Thoracic aorta (tissue), 2 donors: ENCODE measurements at regions not wholly inside any gene's neighbourhood (a gene's known extent, or its start where the extent isn't known, plus 50 kb on each side); places are given as distances from the start of the nearest gene placed in this dataset.

ENCODE experiments used
- ATAC-seq: fragments of 150-250 bp; one replicate; pipeline ENCODE4 v1.8.0; 2017; ENCODE audit warnings: low read depth; ENCODE audit not compliant: insufficient number of reproducible peaks, low FRiP score
- DNase-seq: peaks from one replicate; pipeline ENCODE4 v3.0.0-alpha.2; 2020; ENCODE audit warnings: low spot score
- H3K27ac ChIP-seq, 2 donors: fragments of 200-600 bp; sonication (generic); 1 replicate in 1 of 2; 2 replicates in 1 of 2; pipeline ENCODE4 v1.5.1; 2016; ENCODE audit warnings: mild to moderate bottlenecking in 2 of 2, moderate library complexity in 2 of 2
- H3K27me3 ChIP-seq: fragments of 200-600 bp; sonication (generic); replicated peaks from 2 replicates; pipeline ENCODE4 v1.6.0; 2016; ENCODE audit warnings: mild to moderate bottlenecking; ENCODE audit not compliant: insufficient read depth
- H3K36me3 ChIP-seq: fragments of 200-600 bp; sonication (generic); one replicate; pipeline ENCODE4 v1.5.1; 2016
- H3K4me1 ChIP-seq, 2 donors: fragments of 200-600 bp; sonication (generic); 1 replicate in 1 of 2; 2 replicates in 1 of 2; pipeline versions ENCODE4 v1.5.1 to v1.6.0; 2016; ENCODE audit warnings: low read depth in 2 of 2, mild to moderate bottlenecking in 1 of 2; ENCODE audit not compliant: control insufficient read depth in 1 of 2
- H3K4me3 ChIP-seq: fragments of 200-600 bp; sonication (generic); 2 replicates; pipeline ENCODE4 v1.5.1; 2016; ENCODE audit warnings: mild to moderate bottlenecking
- H3K9me3 ChIP-seq: fragments of 200-600 bp; sonication (generic); 2 replicates; pipeline ENCODE4 v1.5.1; 2016
- CTCF ChIP-seq: fragments of 200-600 bp; sonication (generic); IDR thresholded peaks from one replicate; pipeline ENCODE4 v1.5.1; 2019; ENCODE audit warnings: antibody characterized with exemption

GRCh38 chr5:152560512-152561137 is 155.5 kb upstream of the NMUR2 start:
- H3K36me3 ChIP-seq = no peaks in the 10 kb centered on the region
- DNase-seq (no peak), ATAC-seq (no peak)
- H3K9me3 ChIP-seq = no peaks in the 10 kb centered on the region
- no peak overlapping the region for H3K27ac ChIP-seq
- TF ChIP-seq CTCF = peak; percentile 83
- H3K4me1 ChIP-seq = peaks cover 13 to 31% of the 10 kb centered on the region in 2 donors
- no peak overlapping the region for H3K4me3 ChIP-seq
- no peaks in the 10 kb centered on the region for H3K27me3 ChIP-seq

DNA sequence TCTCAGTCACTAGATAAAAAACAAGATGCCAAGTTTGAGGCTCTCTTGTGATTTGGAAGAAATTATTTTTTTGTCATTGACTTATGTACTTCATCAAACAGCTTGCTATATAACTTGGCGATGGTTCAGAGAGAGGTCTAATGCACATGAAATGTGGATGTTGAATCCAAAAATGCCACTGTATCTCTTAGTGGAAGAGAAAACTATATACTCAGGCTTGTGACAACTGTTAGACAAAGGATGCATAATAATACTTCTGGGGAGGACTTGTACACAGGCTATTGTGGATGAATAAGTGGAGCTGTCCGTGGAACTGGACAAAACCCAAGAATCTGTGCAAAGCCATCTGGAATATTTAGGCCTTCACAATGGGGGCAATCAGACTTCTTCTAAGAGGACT is 162.9 kb upstream of the NMUR2 start:
- ATAC-seq = no peak

GRCh38 chr5:152572812-152573211 is 167.7 kb upstream of the NMUR2 start:
- Histone ChIP-seq H3K9me3 (no peaks in the 10 kb centered on the region), H3K36me3 (no peaks in the 10 kb centered on the region), H3K27me3 (no peaks in the 10 kb centered on the region), H3K4me1 (no peaks in the 10 kb centered on the region), H3K4me3 (no peak overlapping the region), H3K27ac (no peak overlapping the region)
- TF ChIP-seq CTCF = no peak
- DNase-seq (no peak), ATAC-seq (no peak)

More for the DNA sequence above, 162.9 kb upstream of the NMUR2 start:
- H3K4me3 ChIP-seq = no peak overlapping the region
- H3K27ac ChIP-seq = no peak overlapping the region
- DNase-seq = no peak
- no peaks in the 10 kb centered on the region for H3K9me3 ChIP-seq
- H3K4me1 ChIP-seq = peaks cover 0 to 1% of the 10 kb centered on the region in 2 donors
- H3K36me3 ChIP-seq = no peaks in the 10 kb centered on the region
- TF ChIP-seq CTCF = no peak
- no peaks in the 10 kb centered on the region for H3K27me3 ChIP-seq

DNA sequence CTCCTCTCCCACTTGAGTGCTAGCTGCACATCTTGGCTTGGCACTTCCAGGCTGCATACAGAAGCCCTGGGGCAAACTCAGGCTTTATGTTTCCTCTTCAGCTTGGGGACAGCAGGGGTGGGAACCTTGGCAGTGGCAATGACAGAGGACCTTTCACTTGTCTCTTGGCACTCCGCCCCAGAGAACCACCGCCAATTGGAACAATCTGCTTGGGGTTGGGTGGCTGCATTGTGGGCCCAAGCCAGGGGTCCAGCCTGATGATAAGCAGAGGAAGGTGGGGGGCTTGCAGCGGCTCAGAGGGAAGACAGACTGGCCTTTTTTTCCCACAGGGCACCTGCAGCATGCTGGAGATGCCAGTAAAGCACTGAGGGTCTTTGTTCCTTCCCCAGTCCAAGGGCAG is 179.0 kb upstream of the NMUR2 start:
- Histone ChIP-seq H3K27me3 (no peaks in the 10 kb centered on the region), H3K4me3 (no peak overlapping the region), H3K36me3 (no peaks in the 10 kb centered on the region), H3K27ac (no peak overlapping the region), H3K9me3 (peaks cover 5% of the 10 kb centered on the region), H3K4me1 (no peaks in the 10 kb centered on the region)
- ATAC-seq = no peak
- no peak for DNase-seq
- no peak for TF ChIP-seq CTCF

GRCh38 chr5:152592416-152592815 is 187.3 kb upstream of the NMUR2 start:
- H3K9me3 ChIP-seq = peaks cover 5% of the 10 kb centered on the region
- H3K27ac ChIP-seq = no peak overlapping the region
- no peaks in the 10 kb centered on the region for H3K4me1 ChIP-seq
- DNase-seq = no peak
- H3K4me3 ChIP-seq = no peak overlapping the region
- H3K36me3 ChIP-seq = no peaks in the 10 kb centered on the region
- ATAC-seq = no peak
- H3K27me3 ChIP-seq = no peaks in the 10 kb centered on the region
- TF ChIP-seq CTCF = no peak
